ENCODE measurements at regions not wholly inside any gene's neighbourhood (a gene's known extent, or its start where the extent isn't known, plus 50 kb on each side); places are given as distances from the start of the nearest gene placed in this dataset.

- TF ChIP-seq POLR2AphosphoS5 (IDR thresholded peaks at IDR 0.05) = no peak
- TF ChIP-seq CTCF (IDR thresholded peaks at IDR 0.05) = no peak
- TF ChIP-seq POLR2A (IDR thresholded peaks at IDR 0.05) = no peak
- no peak for TF ChIP-seq EP300 (IDR thresholded peaks at IDR 0.05)
Observed at GRCh38 chr15:79522656-79523055, 90.5 kb downstream of the MINAR1 start.

All from upper lobe of left lung (tissue), 4 donors.